BE2C (cell line): ENCODE measurements at regions not wholly inside any gene's neighbourhood (a gene's known extent, or its start where the extent isn't known, plus 50 kb on each side); places are given as distances from the start of the nearest gene placed in this dataset.

Experiments used
- DNase-seq: peaks from one replicate; pipeline ENCODE4 v3.0.0-alpha.2; 2020
- H3K27me3 ChIP-seq: fragments of 250-450 bp; sonication (Bioruptor Pico); 2 replicates; pipeline ENCODE4 v1.5.1; 2020; ENCODE audit warnings: mild to moderate bottlenecking
- H3K36me3 ChIP-seq: fragments of 250-450 bp; sonication (Bioruptor Pico); 2 replicates; pipeline ENCODE4 v1.5.1; 2020; ENCODE audit warnings: mild to moderate bottlenecking
- H3K4me1 ChIP-seq: fragments of 250-450 bp; sonication (Bioruptor Pico); 2 replicates; pipeline ENCODE4 v1.5.1; 2020
- H3K4me3 ChIP-seq: 2 replicates; pipeline ENCODE4 v1.5.1; 2011; ENCODE audit warnings: low read depth, low read length
- H3K9me3 ChIP-seq: fragments of 250-450 bp; sonication (Bioruptor Pico); 2 replicates; pipeline ENCODE4 v1.5.1; 2020
- CTCF ChIP-seq: IDR thresholded peaks from 2 replicates; pipeline ENCODE4 v1.5.1; 2012; ENCODE audit warnings: mild to moderate bottlenecking, low read depth, low read length

- H3K9me3 ChIP-seq: no peaks in the 10 kb centered on the region; the same call in 1 of the 2 replicates
- peaks cover 3% of the 10 kb centered on the region; the same call in 1 of the 2 replicates for H3K4me1 ChIP-seq
- no peaks in the 10 kb centered on the region for H3K27me3 ChIP-seq
- no peaks in the 10 kb centered on the region for H3K36me3 ChIP-seq
- peak overlapping the region; percentile 52 for H3K4me3 ChIP-seq
- TF ChIP-seq CTCF: peak; percentile 31
- peak; percentile 37 for DNase-seq
Observed at GRCh38 chr5:6822556-6823343, 109.5 kb downstream of the TENT4A start.

- Histone ChIP-seq H3K4me1 (peaks cover 4% of the 10 kb centered on the region; the same call in 1 of the 2 replicates), H3K36me3 (no peaks in the 10 kb centered on the region), H3K27me3 (no peaks in the 10 kb centered on the region), H3K9me3 (no peaks in the 10 kb centered on the region; the same call in 1 of the 2 replicates), H3K4me3 (no peak overlapping the region)
- no peak for TF ChIP-seq CTCF
- DNase-seq: no peak
Observed at GRCh38 chr5:6823996-6824395, 110.8 kb downstream of the TENT4A start.

- Histone ChIP-seq H3K9me3 (no peaks in the 10 kb centered on the region; the same call in 1 of the 2 replicates), H3K4me1 (peaks cover 4% of the 10 kb centered on the region; the same call in 1 of the 2 replicates), H3K27me3 (no peaks in the 10 kb centered on the region), H3K36me3 (no peaks in the 10 kb centered on the region), H3K4me3 (no peak overlapping the region)
- no peak for DNase-seq
- TF ChIP-seq CTCF: no peak
Observed at GRCh38 chr5:6825678-6826244, 112.5 kb downstream of the TENT4A start.

GRCh38 chr5:6826756-6827155 is 113.5 kb downstream of the TENT4A start:
- no peak for TF ChIP-seq CTCF
- Histone ChIP-seq H3K9me3 (no peaks in the 10 kb centered on the region; the same call in 1 of the 2 replicates), H3K27me3 (no peaks in the 10 kb centered on the region), H3K4me1 (peaks cover 4% of the 10 kb centered on the region; the same call in 1 of the 2 replicates), H3K4me3 (no peak overlapping the region), H3K36me3 (no peaks in the 10 kb centered on the region)
- DNase-seq: no peak

- TF ChIP-seq CTCF: no peak
- peak; percentile 22 for DNase-seq
- Histone ChIP-seq H3K4me1 (peaks cover 4% of the 10 kb centered on the region; the same call in 1 of the 2 replicates), H3K9me3 (no peaks in the 10 kb centered on the region; the same call in 1 of the 2 replicates), H3K4me3 (peak overlapping the region; percentile 23), H3K36me3 (no peaks in the 10 kb centered on the region), H3K27me3 (no peaks in the 10 kb centered on the region)
Observed at GRCh38 chr5:6827526-6828219, 114.4 kb downstream of the TENT4A start.
